Nephron (organoid): ENCODE measurements at regions not wholly inside any gene's neighbourhood (a gene's known extent, or its start where the extent isn't known, plus 50 kb on each side); places are given as distances from the start of the nearest gene placed in this dataset.

Source experiments
- H3K27ac Mint-ChIP-seq, 3 experiments: 2 replicates each; pipeline ENCODE4 v1.8.0; 2020; ENCODE audit warnings: mixed read lengths in 3 of 3, mild to moderate bottlenecking in 2 of 3, moderate library complexity in 1 of 3
- H3K27me3 Mint-ChIP-seq: 2 replicates; pipeline ENCODE4 v1.8.0; 2021; ENCODE audit warnings: low read depth, mild to moderate bottlenecking, moderate library complexity, mixed read lengths
- H3K36me3 Mint-ChIP-seq: 2 replicates; pipeline ENCODE4 v1.8.0; 2020; ENCODE audit warnings: low read depth, mixed read lengths
- H3K4me1 Mint-ChIP-seq: 2 replicates; pipeline ENCODE4 v1.8.0; 2020; ENCODE audit warnings: mixed read lengths
- H3K4me3 Mint-ChIP-seq, 3 experiments: 2 replicates each; pipeline ENCODE4 v1.8.0; 2020; ENCODE audit warnings: mild to moderate bottlenecking in 3 of 3, mixed read lengths in 3 of 3, moderate library complexity in 2 of 3
- H3K9me3 Mint-ChIP-seq: 2 replicates; pipeline ENCODE4 v1.8.0; 2020; ENCODE audit warnings: mixed read lengths
- TF ChIP-seq, protein P1 (sequence below), 3 experiments: fragments of 200-600 bp; sonication (generic); IDR thresholded peaks; one replicate each; pipeline ENCODE4 v1.5.0; 2021; ENCODE audit warnings: antibody characterized with exemption in 3 of 3; ENCODE audit not compliant: unreplicated experiment in 3 of 3

DNA sequence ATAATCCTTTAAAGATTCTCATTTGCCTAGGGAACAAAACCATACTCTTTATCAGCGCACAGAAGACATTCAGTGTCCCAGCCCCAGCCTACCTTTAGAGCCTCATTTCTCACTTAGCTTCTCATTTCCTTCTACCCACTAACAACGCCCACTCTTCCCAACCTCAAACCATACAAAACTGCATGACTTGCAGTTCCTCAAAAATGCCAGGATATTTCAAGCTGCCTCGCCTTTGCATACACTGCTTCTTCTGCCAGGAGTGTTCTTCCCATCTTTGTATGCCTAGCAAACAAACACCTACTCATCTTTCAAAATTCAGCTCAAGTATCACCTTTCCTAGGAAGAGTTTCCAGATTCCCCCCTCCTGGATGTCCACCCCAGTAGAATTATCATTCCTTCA is 129.9 kb upstream of the ADGRL3 start:
- H3K9me3 Mint-ChIP-seq = no peaks in the 10 kb centered on the region
- TF ChIP-seq, protein P1, sequence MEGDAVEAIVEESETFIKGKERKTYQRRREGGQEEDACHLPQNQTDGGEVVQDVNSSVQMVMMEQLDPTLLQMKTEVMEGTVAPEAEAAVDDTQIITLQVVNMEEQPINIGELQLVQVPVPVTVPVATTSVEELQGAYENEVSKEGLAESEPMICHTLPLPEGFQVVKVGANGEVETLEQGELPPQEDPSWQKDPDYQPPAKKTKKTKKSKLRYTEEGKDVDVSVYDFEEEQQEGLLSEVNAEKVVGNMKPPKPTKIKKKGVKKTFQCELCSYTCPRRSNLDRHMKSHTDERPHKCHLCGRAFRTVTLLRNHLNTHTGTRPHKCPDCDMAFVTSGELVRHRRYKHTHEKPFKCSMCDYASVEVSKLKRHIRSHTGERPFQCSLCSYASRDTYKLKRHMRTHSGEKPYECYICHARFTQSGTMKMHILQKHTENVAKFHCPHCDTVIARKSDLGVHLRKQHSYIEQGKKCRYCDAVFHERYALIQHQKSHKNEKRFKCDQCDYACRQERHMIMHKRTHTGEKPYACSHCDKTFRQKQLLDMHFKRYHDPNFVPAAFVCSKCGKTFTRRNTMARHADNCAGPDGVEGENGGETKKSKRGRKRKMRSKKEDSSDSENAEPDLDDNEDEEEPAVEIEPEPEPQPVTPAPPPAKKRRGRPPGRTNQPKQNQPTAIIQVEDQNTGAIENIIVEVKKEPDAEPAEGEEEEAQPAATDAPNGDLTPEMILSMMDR (IDR thresholded peaks at IDR 0.05; ENCODE audit: unreplicated experiment in 3 of 3) = no peak
- H3K4me1 Mint-ChIP-seq = no peaks in the 10 kb centered on the region
- no peak overlapping the region for H3K4me3 Mint-ChIP-seq
- no peaks in the 10 kb centered on the region for H3K36me3 Mint-ChIP-seq
- H3K27me3 Mint-ChIP-seq = peaks cover 3% of the 10 kb centered on the region
- H3K27ac Mint-ChIP-seq = no peak overlapping the region

DNA sequence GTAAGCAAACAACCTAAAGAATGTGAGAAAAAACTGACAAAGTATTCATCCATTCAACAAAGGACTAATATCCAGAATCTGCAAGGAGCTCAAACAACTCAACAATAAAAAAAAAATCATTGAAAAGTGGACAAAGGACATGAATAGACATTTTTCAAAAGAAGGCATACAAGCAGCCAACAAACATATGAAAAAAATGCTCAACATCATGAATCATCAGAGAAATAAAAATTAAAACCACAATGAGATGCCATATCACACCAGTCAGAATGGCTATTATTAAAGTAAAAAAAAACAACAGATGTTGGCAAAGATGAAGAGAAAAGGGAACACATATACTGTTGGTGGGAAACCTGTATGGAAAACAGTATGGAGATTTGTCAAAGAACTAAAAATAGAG is 120.7 kb upstream of the ADGRL3 start:
- Mint-ChIP-seq H3K36me3 (no peaks in the 10 kb centered on the region), H3K9me3 (peaks cover 4% of the 10 kb centered on the region), H3K27ac (no peak overlapping the region), H3K4me3 (no peak overlapping the region), H3K4me1 (no peaks in the 10 kb centered on the region), H3K27me3 (no peaks in the 10 kb centered on the region)
- TF ChIP-seq, protein P1 (IDR thresholded peaks at IDR 0.05; ENCODE audit: unreplicated experiment in 3 of 3) = no peak

DNA sequence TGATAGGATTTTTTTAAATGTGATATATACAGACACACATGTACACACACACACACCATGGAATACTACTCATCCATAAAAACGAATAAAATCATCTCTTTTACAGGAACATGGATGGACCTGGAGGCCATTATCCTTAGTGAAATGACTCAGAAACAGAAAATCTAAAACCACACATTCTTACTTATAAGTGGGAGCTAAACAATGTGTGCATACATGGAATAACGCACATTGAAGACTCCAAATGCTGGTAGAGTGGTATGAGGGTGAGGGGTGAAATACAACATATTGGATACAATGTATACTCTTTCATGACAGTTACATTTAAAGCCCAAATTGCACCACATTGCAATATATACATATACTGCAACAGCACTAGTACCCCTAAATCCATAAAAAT is 120.2 kb upstream of the ADGRL3 start:
- TF ChIP-seq, protein P1 (IDR thresholded peaks at IDR 0.05; ENCODE audit: unreplicated experiment in 3 of 3) = no peak
- Mint-ChIP-seq H3K4me1 (no peaks in the 10 kb centered on the region), H3K4me3 (no peak overlapping the region), H3K27me3 (no peaks in the 10 kb centered on the region), H3K27ac (no peak overlapping the region), H3K9me3 (peaks cover 4% of the 10 kb centered on the region), H3K36me3 (no peaks in the 10 kb centered on the region)

DNA sequence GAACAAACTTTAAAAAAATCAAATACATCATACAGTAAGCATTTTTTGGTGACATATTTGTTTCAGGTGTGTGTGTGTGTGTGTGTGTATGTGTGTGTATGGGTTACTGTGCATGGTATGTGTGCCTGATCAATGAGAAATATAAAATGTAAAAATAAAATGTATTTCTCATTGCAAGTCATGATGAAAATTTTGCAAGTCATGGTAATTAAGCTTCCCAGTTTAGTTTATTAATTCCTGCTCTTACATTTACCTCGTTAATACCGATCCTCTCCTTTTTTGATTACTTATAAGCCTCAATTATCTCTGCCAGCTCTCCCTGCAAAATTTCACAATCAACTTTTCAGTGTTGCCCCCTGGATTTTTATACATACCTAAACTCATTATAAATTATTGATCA is 114.6 kb upstream of the ADGRL3 start:
- Mint-ChIP-seq H3K9me3 (no peaks in the 10 kb centered on the region), H3K27ac (no peak overlapping the region), H3K4me1 (no peaks in the 10 kb centered on the region), H3K4me3 (no peak overlapping the region), H3K27me3 (no peaks in the 10 kb centered on the region), H3K36me3 (no peaks in the 10 kb centered on the region)
- TF ChIP-seq, protein P1 (IDR thresholded peaks at IDR 0.05; ENCODE audit: unreplicated experiment in 3 of 3) = no peak

DNA sequence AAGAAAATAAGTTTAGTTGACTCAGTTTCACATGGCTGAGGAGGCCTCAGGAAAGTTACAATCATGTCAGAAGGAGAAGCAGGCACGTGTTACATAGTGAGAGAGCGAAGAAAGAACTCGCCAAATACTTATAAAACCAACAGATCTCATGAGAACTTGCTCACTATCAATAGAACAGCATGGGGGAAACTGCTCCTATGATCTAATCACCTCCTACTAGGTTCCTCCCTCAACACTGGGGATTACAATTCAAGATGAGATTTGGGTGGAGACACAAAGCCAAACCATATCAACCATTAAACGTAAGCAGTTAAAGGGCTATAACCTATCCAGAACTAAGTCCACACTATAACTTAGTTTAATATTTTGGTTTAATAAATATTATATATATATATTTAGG is 113.8 kb upstream of the ADGRL3 start:
- H3K27ac Mint-ChIP-seq = no peak overlapping the region
- TF ChIP-seq, protein P1 (IDR thresholded peaks at IDR 0.05; ENCODE audit: unreplicated experiment in 3 of 3) = no peak
- no peaks in the 10 kb centered on the region for H3K36me3 Mint-ChIP-seq
- H3K27me3 Mint-ChIP-seq = no peaks in the 10 kb centered on the region
- no peaks in the 10 kb centered on the region for H3K4me1 Mint-ChIP-seq
- H3K9me3 Mint-ChIP-seq = no peaks in the 10 kb centered on the region
- no peak overlapping the region for H3K4me3 Mint-ChIP-seq

DNA sequence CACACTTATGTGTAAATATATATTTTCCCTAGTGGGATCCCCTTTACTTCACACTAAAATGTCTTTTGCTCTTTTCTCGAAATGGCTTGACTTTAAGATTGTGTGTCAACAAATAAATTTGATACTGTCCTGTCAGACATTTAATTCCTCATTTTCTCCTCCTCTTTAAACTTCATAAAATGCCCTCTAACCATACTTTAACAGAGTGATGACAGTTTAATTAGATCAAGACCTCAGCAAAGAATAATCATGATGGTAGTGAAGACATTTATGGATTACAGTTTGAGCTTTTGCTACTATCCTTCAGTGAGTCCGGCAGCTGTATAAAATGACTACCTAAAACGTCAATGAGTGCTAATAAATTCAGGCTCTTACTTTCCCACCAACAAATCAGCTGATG is 113.1 kb upstream of the ADGRL3 start:
- TF ChIP-seq, protein P1 (IDR thresholded peaks at IDR 0.05; ENCODE audit: unreplicated experiment in 3 of 3) = no peak
- Mint-ChIP-seq H3K36me3 (no peaks in the 10 kb centered on the region), H3K4me3 (no peak overlapping the region), H3K4me1 (no peaks in the 10 kb centered on the region), H3K9me3 (no peaks in the 10 kb centered on the region), H3K27ac (no peak overlapping the region), H3K27me3 (no peaks in the 10 kb centered on the region)
